ENCODE measurements at regions not wholly inside any gene's neighbourhood (a gene's known extent, or its start where the extent isn't known, plus 50 kb on each side); places are given as distances from the start of the nearest gene placed in this dataset.
"Not testable (repeated sequence)": the region's sequence is repeated elsewhere in the genome, so short reads cannot be mapped to it uniquely, and the experiment has no call there.

- Histone ChIP-seq H3K36me3 (no peaks in the 10 kb centered on the region), H3K4me1 (no peaks in the 10 kb centered on the region), H3K27ac (replicated peaks) (no peak overlapping the region), H3K9me3 (replicated peaks) (no peaks in the 10 kb centered on the region), H3K4me3 (no peak overlapping the region), H3K27me3 (ENCODE audit: low read depth) (no peaks in the 10 kb centered on the region)
- intact Hi-C loops (cut with micrococcal nuclease): no loop called here
- TF ChIP-seq, protein P1, sequence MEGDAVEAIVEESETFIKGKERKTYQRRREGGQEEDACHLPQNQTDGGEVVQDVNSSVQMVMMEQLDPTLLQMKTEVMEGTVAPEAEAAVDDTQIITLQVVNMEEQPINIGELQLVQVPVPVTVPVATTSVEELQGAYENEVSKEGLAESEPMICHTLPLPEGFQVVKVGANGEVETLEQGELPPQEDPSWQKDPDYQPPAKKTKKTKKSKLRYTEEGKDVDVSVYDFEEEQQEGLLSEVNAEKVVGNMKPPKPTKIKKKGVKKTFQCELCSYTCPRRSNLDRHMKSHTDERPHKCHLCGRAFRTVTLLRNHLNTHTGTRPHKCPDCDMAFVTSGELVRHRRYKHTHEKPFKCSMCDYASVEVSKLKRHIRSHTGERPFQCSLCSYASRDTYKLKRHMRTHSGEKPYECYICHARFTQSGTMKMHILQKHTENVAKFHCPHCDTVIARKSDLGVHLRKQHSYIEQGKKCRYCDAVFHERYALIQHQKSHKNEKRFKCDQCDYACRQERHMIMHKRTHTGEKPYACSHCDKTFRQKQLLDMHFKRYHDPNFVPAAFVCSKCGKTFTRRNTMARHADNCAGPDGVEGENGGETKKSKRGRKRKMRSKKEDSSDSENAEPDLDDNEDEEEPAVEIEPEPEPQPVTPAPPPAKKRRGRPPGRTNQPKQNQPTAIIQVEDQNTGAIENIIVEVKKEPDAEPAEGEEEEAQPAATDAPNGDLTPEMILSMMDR (IDR thresholded peaks at IDR 0.05; ENCODE audit: borderline replicate concordance): no peak
- DNase-seq: no peak
Measured at GRCh38 chrX:87975365-87975764, 457.8 kb downstream of the KLHL4 start.

- H3K27ac ChIP-seq (replicated peaks); DNase-seq; H3K36me3 ChIP-seq; H3K9me3 ChIP-seq (replicated peaks); H3K4me3 ChIP-seq; H3K27me3 ChIP-seq (ENCODE audit: low read depth); H3K4me1 ChIP-seq; intact Hi-C loops (cut with micrococcal nuclease): not testable (repeated sequence)
Measured at GRCh38 chrX:88007873-88008272, 490.3 kb downstream of the KLHL4 start.

DNA sequence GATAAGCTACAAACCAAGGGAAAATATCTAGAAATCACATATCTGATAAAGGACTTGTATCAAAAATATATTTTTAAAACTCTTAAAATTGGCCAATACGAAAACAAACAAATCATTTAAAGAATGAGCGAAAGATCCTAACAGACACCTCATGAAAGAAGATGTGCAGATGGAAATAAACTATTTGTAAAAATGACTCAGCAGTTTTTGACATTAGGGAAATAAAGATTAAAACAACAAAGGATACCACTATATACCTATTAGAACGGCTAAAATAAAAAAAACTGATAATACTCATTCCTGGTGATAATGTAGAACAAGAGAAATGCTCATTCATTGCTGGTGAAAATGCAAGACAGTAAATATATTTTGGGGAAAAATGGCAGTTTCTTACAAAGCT is 506.4 kb downstream of the KLHL4 start:
- Histone ChIP-seq H3K27me3 (ENCODE audit: low read depth) (no peaks in the 10 kb centered on the region), H3K36me3 (no peaks in the 10 kb centered on the region), H3K4me1 (no peaks in the 10 kb centered on the region), H3K9me3 (replicated peaks) (no peaks in the 10 kb centered on the region), H3K4me3 (no peak overlapping the region), H3K27ac (replicated peaks) (no peak overlapping the region)
- intact Hi-C loops (cut with micrococcal nuclease): no loop called here
- TF ChIP-seq, protein P1 (IDR thresholded peaks at IDR 0.05; ENCODE audit: borderline replicate concordance): no peak
- no peak for DNase-seq

DNA sequence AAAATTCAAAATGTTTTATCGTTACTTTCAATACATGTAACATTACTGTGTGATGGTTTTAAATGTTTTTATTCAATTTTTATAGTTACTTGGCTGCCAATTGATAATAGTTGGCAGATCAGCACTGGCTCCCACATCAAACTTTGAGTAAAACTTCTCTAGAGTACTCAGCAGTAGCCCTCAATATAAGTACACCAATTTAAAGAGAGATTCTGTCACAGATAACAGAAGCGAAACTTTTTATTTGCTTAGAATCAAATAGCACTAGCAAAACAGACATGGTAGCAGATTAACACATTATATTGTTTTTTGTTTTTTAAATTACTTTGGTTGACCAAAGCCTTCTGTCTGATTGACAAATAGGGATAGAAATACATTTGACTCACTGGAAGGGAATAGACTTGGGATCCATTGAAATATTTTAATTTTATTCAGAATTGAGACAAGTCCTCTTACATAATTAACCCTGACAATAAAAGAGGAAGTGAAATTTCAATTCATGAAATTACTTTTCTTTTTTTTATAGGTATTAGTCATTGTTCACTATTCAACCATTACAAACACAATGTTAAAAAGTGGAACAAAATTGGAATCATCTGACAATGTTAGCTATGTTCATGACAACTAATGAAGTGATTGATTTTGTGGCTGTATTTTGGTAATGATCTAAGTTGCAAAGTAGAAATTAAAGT is 554.9 kb downstream of the KLHL4 start:
- no peak for DNase-seq
- Histone ChIP-seq H3K27me3 (ENCODE audit: low read depth) (no peaks in the 10 kb centered on the region), H3K36me3 (no peaks in the 10 kb centered on the region), H3K27ac (replicated peaks) (no peak overlapping the region), H3K4me3 (no peak overlapping the region), H3K9me3 (replicated peaks) (no peaks in the 10 kb centered on the region), H3K4me1 (no peaks in the 10 kb centered on the region)
- intact Hi-C loops (cut with micrococcal nuclease): no loop called here
- TF ChIP-seq, protein P1 (IDR thresholded peaks at IDR 0.05; ENCODE audit: borderline replicate concordance): no peak

DNA sequence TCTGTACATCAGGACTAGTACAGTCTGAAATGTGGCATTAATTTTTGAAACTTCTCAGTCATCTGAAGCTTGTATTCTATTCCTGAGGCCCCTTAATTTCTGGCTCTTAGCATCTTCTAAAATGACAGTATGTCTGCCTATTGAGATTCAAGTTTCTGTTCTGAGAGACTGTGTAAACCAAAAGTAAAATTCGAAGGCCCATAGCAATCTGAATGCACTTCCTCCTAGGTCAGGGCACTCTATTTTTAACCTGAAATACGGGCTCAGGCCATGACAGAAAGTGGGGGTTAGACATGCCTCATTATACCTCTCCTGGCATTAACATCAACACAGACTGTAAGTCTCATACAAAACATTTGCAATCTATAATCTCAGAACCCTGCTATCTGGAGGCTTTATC is 584.4 kb downstream of the KLHL4 start:
- Histone ChIP-seq H3K4me1 (no peaks in the 10 kb centered on the region), H3K4me3 (no peak overlapping the region), H3K27me3 (ENCODE audit: low read depth) (no peaks in the 10 kb centered on the region), H3K9me3 (replicated peaks) (no peaks in the 10 kb centered on the region), H3K27ac (replicated peaks) (no peak overlapping the region), H3K36me3 (no peaks in the 10 kb centered on the region)
- intact Hi-C loops (cut with micrococcal nuclease): no loop called here
- TF ChIP-seq, protein P1 (IDR thresholded peaks at IDR 0.05; ENCODE audit: borderline replicate concordance): no peak
- no peak for DNase-seq

- DNase-seq: no peak
- H3K27me3 ChIP-seq (ENCODE audit: low read depth): no peaks in the 10 kb centered on the region
- intact Hi-C loops (cut with micrococcal nuclease): no loop called here
- no peaks in the 10 kb centered on the region for H3K36me3 ChIP-seq
- TF ChIP-seq, protein P1 (IDR thresholded peaks at IDR 0.05; ENCODE audit: borderline replicate concordance): no peak
- H3K27ac ChIP-seq (replicated peaks): no peak overlapping the region
- no peak overlapping the region for H3K4me3 ChIP-seq
- H3K9me3 ChIP-seq (replicated peaks): no peaks in the 10 kb centered on the region
- H3K4me1 ChIP-seq: no peaks in the 10 kb centered on the region
Measured at GRCh38 chrX:88135735-88136134, 611.3 kb upstream of the CPXCR1 start.
